Astrocyte (in vitro differentiated cells and primary cell): ENCODE measurements at regions not wholly inside any gene's neighbourhood (a gene's known extent, or its start where the extent isn't known, plus 50 kb on each side); places are given as distances from the start of the nearest gene placed in this dataset.
"Not testable (repeated sequence)": the region's sequence is repeated elsewhere in the genome, so short reads cannot be mapped to it uniquely, and the experiment has no call there.

Experiments
- CTCF ChIP-seq: IDR thresholded peaks from 2 replicates; pipeline ENCODE4 v1.5.1; 2011; ENCODE audit warnings: low read depth, mild to moderate bottlenecking, inconsistent platforms, low read length, moderate library complexity; ENCODE audit not compliant: insufficient read depth
- EZH2 ChIP-seq: IDR thresholded peaks from 2 replicates; pipeline ENCODE4 v1.6.1; 2012; ENCODE audit warnings: mild to moderate bottlenecking, low read length, inconsistent platforms; ENCODE audit not compliant: insufficient read depth

GRCh38 chr7:1357260-1357600 lies 102.0 kb downstream of the MICALL2 start:
- not testable (repeated sequence) for TF ChIP-seq CTCF, EZH2
